MM.1S (cell line): ENCODE measurements at regions not wholly inside any gene's neighbourhood (a gene's known extent, or its start where the extent isn't known, plus 50 kb on each side); places are given as distances from the start of the nearest gene placed in this dataset.
"Not testable (repeated sequence)": the region's sequence is repeated elsewhere in the genome, so short reads cannot be mapped to it uniquely, and the experiment has no call there.

ENCODE experiments used
- DNase-seq: peaks from one replicate; pipeline ENCODE4 v3.0.0-alpha.2; 2015
- H2AFZ ChIP-seq: fragments of 300-600 bp; sonication (generic); 2 replicates; pipeline ENCODE4 v1.6.0; 2016; ENCODE audit warnings: antibody characterized with exemption, low read length
- H3F3A ChIP-seq: fragments of 300-600 bp; sonication (generic); 2 replicates; pipeline ENCODE4 v1.6.1; 2016; ENCODE audit warnings: mild to moderate bottlenecking, antibody characterized with exemption, low read length, moderate library complexity, mixed read lengths; ENCODE audit not compliant: insufficient read depth
- H3K27ac ChIP-seq: fragments of 300-600 bp; sonication (generic); 2 replicates; pipeline ENCODE4 v1.5.1; 2016; ENCODE audit warnings: mild to moderate bottlenecking, low read length
- H3K27me3 ChIP-seq: fragments of 300-600 bp; sonication (generic); replicated peaks from 2 replicates; pipeline ENCODE4 v1.6.0; 2016; ENCODE audit warnings: low read length; ENCODE audit not compliant: insufficient read depth
- H3K36me3 ChIP-seq: fragments of 300-600 bp; sonication (generic); replicated peaks from 2 replicates; pipeline ENCODE4 v1.6.1; 2016; ENCODE audit warnings: mild to moderate bottlenecking, low read length, mixed read lengths; ENCODE audit not compliant: insufficient read depth
- H3K4me1 ChIP-seq: fragments of 300-600 bp; sonication (generic); 2 replicates; pipeline ENCODE4 v1.6.1; 2016; ENCODE audit warnings: low read length, mixed read lengths
- H3K4me2 ChIP-seq: fragments of 300-600 bp; sonication (generic); 2 replicates; pipeline ENCODE4 v1.6.0; 2016; ENCODE audit warnings: low read depth, low read length
- H3K4me3 ChIP-seq: fragments of 300-600 bp; sonication (generic); 2 replicates; pipeline ENCODE4 v1.5.1; 2016; ENCODE audit warnings: low read length, mixed read lengths
- H3K79me2 ChIP-seq: fragments of 300-600 bp; sonication (generic); 2 replicates; pipeline ENCODE4 v1.6.1; 2016; ENCODE audit warnings: mixed run types, low read length, mixed read lengths
- H3K9ac ChIP-seq: fragments of 300-600 bp; sonication (generic); 2 replicates; pipeline ENCODE4 v1.6.1; 2016; ENCODE audit warnings: low read length, mixed read lengths
- H3K9me2 ChIP-seq: fragments of 300-600 bp; sonication (generic); replicated peaks from 2 replicates; pipeline ENCODE4 v1.6.1; 2016; ENCODE audit warnings: mild to moderate bottlenecking, low read length, mixed read lengths; ENCODE audit not compliant: insufficient read depth
- H3K9me3 ChIP-seq: fragments of 300-600 bp; sonication (generic); replicated peaks from 2 replicates; pipeline ENCODE4 v1.6.1; 2016; ENCODE audit warnings: mild to moderate bottlenecking, low read length, mixed read lengths; ENCODE audit not compliant: insufficient read depth
- H4K20me1 ChIP-seq: fragments of 300-600 bp; sonication (generic); 2 replicates; pipeline ENCODE4 v1.6.1; 2016; ENCODE audit warnings: mild to moderate bottlenecking, low read length, moderate library complexity, mixed read lengths; ENCODE audit not compliant: insufficient read depth
- CTCF ChIP-seq: fragments of 300-600 bp; sonication (generic); IDR thresholded peaks from 2 replicates; pipeline ENCODE4 v1.5.1; 2016; ENCODE audit warnings: antibody characterized with exemption, low read length, mixed read lengths
- EZH2 ChIP-seq: fragments of 300-600 bp; sonication (generic); optimal IDR thresholded peaks from 2 replicates; pipeline ENCODE3; 2017; ENCODE audit warnings: low read depth, mild to moderate bottlenecking, antibody characterized with exemption, low read length, mixed read lengths
- EZH2phosphoT487 ChIP-seq: fragments of 300-600 bp; sonication (generic); IDR thresholded peaks from 2 replicates; pipeline ENCODE4 v1.6.1; 2018; ENCODE audit warnings: antibody characterized with exemption, low read length

DNA sequence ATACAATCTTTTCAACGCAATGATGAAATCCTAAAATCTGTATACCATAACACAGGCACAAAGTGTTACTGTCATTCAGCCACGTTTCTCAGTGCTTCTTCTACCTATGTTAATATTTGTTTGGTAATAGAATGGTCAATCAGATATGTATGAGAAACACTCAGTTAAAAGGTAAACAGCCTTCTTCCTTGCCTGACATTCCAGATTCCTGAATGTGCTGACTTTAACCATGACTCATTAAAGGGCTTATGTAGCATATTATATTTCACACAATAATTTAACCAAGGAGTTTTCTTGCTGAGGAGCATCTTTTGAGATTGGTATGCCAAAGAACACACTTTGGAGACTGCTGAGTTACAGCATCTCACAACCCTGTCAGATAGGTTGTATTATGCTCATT lies 187.6 kb downstream of the CETN3 start:
- H3K27me3 ChIP-seq: no peaks in the 10 kb centered on the region
- no peaks in the 10 kb centered on the region for H3K4me1 ChIP-seq
- H3K9ac ChIP-seq: no peak overlapping the region
- H2AFZ ChIP-seq: no peak overlapping the region
- no peak overlapping the region for H3K4me2 ChIP-seq
- H3K4me3 ChIP-seq: no peak overlapping the region
- H3F3A ChIP-seq: no peaks in the 10 kb centered on the region
- no peaks in the 10 kb centered on the region for H3K9me2 ChIP-seq
- TF ChIP-seq EZH2: no peak
- TF ChIP-seq EZH2phosphoT487: no peak
- no peak for TF ChIP-seq CTCF
- no peaks in the 10 kb centered on the region for H3K36me3 ChIP-seq
- no peaks in the 10 kb centered on the region for H3K79me2 ChIP-seq
- no peak for DNase-seq
- no peak overlapping the region for H3K27ac ChIP-seq
- H3K9me3 ChIP-seq: no peaks in the 10 kb centered on the region
- H4K20me1 ChIP-seq: no peaks in the 10 kb centered on the region

DNA sequence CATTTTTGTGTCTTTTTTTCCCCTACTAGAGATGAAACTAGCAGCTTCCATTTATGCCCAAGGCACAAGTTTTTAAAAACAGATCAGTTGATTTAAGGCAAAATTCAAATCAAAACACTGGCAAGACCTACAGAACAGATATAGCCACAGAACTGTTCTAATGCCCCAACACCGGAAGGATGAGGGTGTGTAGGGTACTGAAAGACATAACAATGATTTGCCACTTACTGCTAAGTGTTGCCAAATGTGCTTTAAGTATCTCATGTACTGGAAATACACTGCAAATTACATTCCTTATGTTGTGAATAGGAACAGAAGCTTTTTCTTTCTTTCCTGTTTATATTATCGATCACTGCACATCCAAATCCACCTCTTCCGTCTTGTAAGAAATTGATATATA lies 189.0 kb downstream of the CETN3 start:
- Histone ChIP-seq H3K9me3 (no peaks in the 10 kb centered on the region), H3K9ac (no peak overlapping the region), H3K4me1 (no peaks in the 10 kb centered on the region), H3K4me2 (no peak overlapping the region), H4K20me1 (no peaks in the 10 kb centered on the region), H2AFZ (no peak overlapping the region), H3K9me2 (no peaks in the 10 kb centered on the region), H3K27me3 (no peaks in the 10 kb centered on the region), H3F3A (no peaks in the 10 kb centered on the region), H3K4me3 (no peak overlapping the region), H3K36me3 (no peaks in the 10 kb centered on the region), H3K27ac (no peak overlapping the region), H3K79me2 (no peaks in the 10 kb centered on the region)
- TF ChIP-seq CTCF (no peak), EZH2 (no peak), EZH2phosphoT487 (no peak)
- DNase-seq: no peak

DNA sequence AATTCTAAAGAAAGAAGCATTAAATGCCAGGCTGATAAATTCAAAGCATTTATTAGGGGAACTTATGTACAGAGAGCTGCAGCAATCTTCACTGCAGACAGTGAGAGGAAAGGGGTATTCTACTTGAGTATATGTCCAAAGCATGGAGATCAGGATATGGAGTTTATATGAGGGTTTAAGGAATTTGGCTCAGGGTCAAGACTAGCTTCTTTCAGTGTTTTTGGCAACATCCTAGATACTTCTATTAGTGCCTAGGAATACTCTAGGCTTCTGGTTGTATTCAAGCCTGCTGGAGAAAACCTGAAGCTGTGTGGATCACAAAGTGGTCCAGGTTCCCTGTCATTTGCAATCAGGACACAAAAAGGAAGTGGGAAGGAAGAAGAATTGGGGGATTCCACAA lies 194.6 kb downstream of the CETN3 start:
- Histone ChIP-seq H3K4me3 (no peak overlapping the region), H3K9me3 (no peaks in the 10 kb centered on the region), H3K27me3 (no peaks in the 10 kb centered on the region), H3K9ac (no peak overlapping the region), H2AFZ (no peak overlapping the region), H3K4me1 (no peaks in the 10 kb centered on the region), H3K9me2 (no peaks in the 10 kb centered on the region), H3K36me3 (no peaks in the 10 kb centered on the region), H3K27ac (no peak overlapping the region), H3K79me2 (no peaks in the 10 kb centered on the region), H4K20me1 (no peaks in the 10 kb centered on the region), H3F3A (no peaks in the 10 kb centered on the region), H3K4me2 (no peak overlapping the region)
- TF ChIP-seq CTCF (no peak), EZH2phosphoT487 (no peak), EZH2 (no peak)
- no peak for DNase-seq

- H3K9ac ChIP-seq, H3F3A ChIP-seq, H3K36me3 ChIP-seq, H3K4me1 ChIP-seq, H3K4me2 ChIP-seq, H3K9me2 ChIP-seq, H2AFZ ChIP-seq, H3K27ac ChIP-seq, H4K20me1 ChIP-seq, DNase-seq, H3K4me3 ChIP-seq, H3K27me3 ChIP-seq, H3K9me3 ChIP-seq, H3K79me2 ChIP-seq: not testable (repeated sequence)
These were observed 201.2 kb downstream of the CETN3 start for GRCh38 chr5:90208323-90208722.
